SH-SY5Y (cell line): ENCODE measurements at regions not wholly inside any gene's neighbourhood (a gene's known extent, or its start where the extent isn't known, plus 50 kb on each side); places are given as distances from the start of the nearest gene placed in this dataset.

Experiments
- GATA2 ChIP-seq: IDR thresholded peaks from 2 replicates; pipeline ENCODE4 v1.6.1; 2011; ENCODE audit warnings: mild to moderate bottlenecking, low read depth, low read length
- GATA3 ChIP-seq: IDR thresholded peaks from 2 replicates; pipeline ENCODE4 v1.6.1; 2011; ENCODE audit warnings: low read depth, mild to moderate bottlenecking, low read length, moderate library complexity

DNA sequence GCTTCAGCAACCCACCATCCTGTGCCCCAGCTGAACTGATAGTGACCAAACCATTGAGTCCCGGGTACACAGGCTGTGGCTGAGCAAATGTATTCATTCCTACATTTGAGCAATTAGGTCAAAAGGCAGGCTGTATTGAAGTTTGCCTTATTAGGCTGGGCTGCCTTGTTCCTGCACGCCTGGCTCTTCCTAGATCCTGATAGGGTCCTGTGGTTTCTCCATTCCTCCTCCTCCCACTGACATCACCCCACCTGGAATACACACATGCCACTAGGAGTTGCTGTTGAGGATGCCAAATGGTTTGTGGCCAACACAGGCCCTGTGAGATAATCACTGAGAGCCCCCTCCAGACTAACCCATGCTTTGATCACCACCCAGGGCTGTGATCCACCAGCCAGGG, 66.4 kb upstream of the FGFR2 start:
- TF ChIP-seq GATA2, result no peak
- TF ChIP-seq GATA3, result no peak
